HL-60 (cell line): ENCODE measurements at regions not wholly inside any gene's neighbourhood (a gene's known extent, or its start where the extent isn't known, plus 50 kb on each side); places are given as distances from the start of the nearest gene placed in this dataset.

Source experiments
- GABPA ChIP-seq: IDR thresholded peaks from 2 replicates; pipeline ENCODE4 v1.6.1; 2012; ENCODE audit warnings: low read depth
- POLR2AphosphoS5 ChIP-seq: IDR thresholded peaks from 2 replicates; pipeline ENCODE4 v1.6.1; 2012; ENCODE audit warnings: low read depth
- SPI1 ChIP-seq: IDR thresholded peaks from 2 replicates; pipeline ENCODE4 v1.6.1; 2012; ENCODE audit warnings: low read depth, mild to moderate bottlenecking, borderline replicate concordance
- TF ChIP-seq, protein P1 (sequence below): IDR thresholded peaks from one replicate; pipeline ENCODE4 v1.5.1; 2011; ENCODE audit warnings: low read length, control low read depth, inconsistent platforms; ENCODE audit not compliant: insufficient read depth
- TF ChIP-seq, protein P2 (sequence below): IDR thresholded peaks from 2 replicates; pipeline ENCODE4 v1.6.1; 2012; ENCODE audit warnings: low read depth; ENCODE audit not compliant: insufficient replicate concordance

GRCh38 chr12:90628213-90628612 is 326.8 kb downstream of the CCER1 start:
- TF ChIP-seq, protein P1, sequence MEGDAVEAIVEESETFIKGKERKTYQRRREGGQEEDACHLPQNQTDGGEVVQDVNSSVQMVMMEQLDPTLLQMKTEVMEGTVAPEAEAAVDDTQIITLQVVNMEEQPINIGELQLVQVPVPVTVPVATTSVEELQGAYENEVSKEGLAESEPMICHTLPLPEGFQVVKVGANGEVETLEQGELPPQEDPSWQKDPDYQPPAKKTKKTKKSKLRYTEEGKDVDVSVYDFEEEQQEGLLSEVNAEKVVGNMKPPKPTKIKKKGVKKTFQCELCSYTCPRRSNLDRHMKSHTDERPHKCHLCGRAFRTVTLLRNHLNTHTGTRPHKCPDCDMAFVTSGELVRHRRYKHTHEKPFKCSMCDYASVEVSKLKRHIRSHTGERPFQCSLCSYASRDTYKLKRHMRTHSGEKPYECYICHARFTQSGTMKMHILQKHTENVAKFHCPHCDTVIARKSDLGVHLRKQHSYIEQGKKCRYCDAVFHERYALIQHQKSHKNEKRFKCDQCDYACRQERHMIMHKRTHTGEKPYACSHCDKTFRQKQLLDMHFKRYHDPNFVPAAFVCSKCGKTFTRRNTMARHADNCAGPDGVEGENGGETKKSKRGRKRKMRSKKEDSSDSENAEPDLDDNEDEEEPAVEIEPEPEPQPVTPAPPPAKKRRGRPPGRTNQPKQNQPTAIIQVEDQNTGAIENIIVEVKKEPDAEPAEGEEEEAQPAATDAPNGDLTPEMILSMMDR, result no peak
- no peak for TF ChIP-seq POLR2AphosphoS5
- TF ChIP-seq, protein P2, sequence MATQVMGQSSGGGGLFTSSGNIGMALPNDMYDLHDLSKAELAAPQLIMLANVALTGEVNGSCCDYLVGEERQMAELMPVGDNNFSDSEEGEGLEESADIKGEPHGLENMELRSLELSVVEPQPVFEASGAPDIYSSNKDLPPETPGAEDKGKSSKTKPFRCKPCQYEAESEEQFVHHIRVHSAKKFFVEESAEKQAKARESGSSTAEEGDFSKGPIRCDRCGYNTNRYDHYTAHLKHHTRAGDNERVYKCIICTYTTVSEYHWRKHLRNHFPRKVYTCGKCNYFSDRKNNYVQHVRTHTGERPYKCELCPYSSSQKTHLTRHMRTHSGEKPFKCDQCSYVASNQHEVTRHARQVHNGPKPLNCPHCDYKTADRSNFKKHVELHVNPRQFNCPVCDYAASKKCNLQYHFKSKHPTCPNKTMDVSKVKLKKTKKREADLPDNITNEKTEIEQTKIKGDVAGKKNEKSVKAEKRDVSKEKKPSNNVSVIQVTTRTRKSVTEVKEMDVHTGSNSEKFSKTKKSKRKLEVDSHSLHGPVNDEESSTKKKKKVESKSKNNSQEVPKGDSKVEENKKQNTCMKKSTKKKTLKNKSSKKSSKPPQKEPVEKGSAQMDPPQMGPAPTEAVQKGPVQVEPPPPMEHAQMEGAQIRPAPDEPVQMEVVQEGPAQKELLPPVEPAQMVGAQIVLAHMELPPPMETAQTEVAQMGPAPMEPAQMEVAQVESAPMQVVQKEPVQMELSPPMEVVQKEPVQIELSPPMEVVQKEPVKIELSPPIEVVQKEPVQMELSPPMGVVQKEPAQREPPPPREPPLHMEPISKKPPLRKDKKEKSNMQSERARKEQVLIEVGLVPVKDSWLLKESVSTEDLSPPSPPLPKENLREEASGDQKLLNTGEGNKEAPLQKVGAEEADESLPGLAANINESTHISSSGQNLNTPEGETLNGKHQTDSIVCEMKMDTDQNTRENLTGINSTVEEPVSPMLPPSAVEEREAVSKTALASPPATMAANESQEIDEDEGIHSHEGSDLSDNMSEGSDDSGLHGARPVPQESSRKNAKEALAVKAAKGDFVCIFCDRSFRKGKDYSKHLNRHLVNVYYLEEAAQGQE, result no peak
- TF ChIP-seq GABPA, result no peak
- peak; percentile 32; the same call in 1 of the 2 replicates for TF ChIP-seq SPI1
